IMR-90 (cell line): ENCODE measurements at regions not wholly inside any gene's neighbourhood (a gene's known extent, or its start where the extent isn't known, plus 50 kb on each side); places are given as distances from the start of the nearest gene placed in this dataset.

Experiments used
- ATAC-seq: fragments of 200-7000 bp; cut with Tn5 transposase; 2 replicates; pipeline ENCODE4 v1.9.1; 2020; ENCODE audit warnings: low read depth, mild to moderate bottlenecking, moderate library complexity
- BruUV-seq: library from RNA; stranded (reverse); fragments of 400-500 nt; replicated peaks from 2 replicates; lab custom pipeline; 2021; lab: Mats Ljungman, UMichigan
- CTCF ChIA-PET: fragments of 300-600 bp; formaldehyde crosslinking; extraction: SDS; loops from one replicate; lab custom pipeline; 2021; ENCODE audit warnings: antibody characterized with exemption; lab: Yijun Ruan, JAX
- POLR2A ChIA-PET: fragments of 300-600 bp; sonication (Branson Sonifier 250); formaldehyde crosslinking; loops from one replicate; lab custom pipeline; 2022; ENCODE audit warnings: antibody characterized with exemption; ENCODE audit not compliant: unreplicated experiment; lab: Charles Lee
- DNase-seq: peaks from one replicate; pipeline ENCODE4 v3.0.0; 2013
- H2AFZ ChIP-seq: replicated peaks from 2 replicates; pipeline ENCODE3; 2013; ENCODE audit warnings: low read length, mild to moderate bottlenecking; ENCODE audit not compliant: poor library complexity
- H2AK5ac ChIP-seq: 2 replicates; pipeline ENCODE4 v1.6.1; 2013; ENCODE audit warnings: low read depth, low read length, inconsistent platforms
- H2AK9ac ChIP-seq: replicated peaks from 2 replicates; pipeline ENCODE3; 2013; ENCODE audit warnings: mild to moderate bottlenecking, low read depth, low read length, moderate library complexity; ENCODE audit not compliant: poor library complexity
- H2BK120ac ChIP-seq: 2 replicates; pipeline ENCODE4 v1.6.1; 2013; ENCODE audit warnings: low read depth, low read length, inconsistent platforms
- H2BK15ac ChIP-seq: 3 replicates; pipeline ENCODE4 v1.6.1; 2013; ENCODE audit warnings: low read depth, low read length, inconsistent platforms
- H2BK20ac ChIP-seq: 2 replicates; pipeline ENCODE4 v1.6.1; 2013; ENCODE audit warnings: low read depth, mild to moderate bottlenecking, inconsistent platforms, low read length, moderate library complexity
- H2BK5ac ChIP-seq: 2 replicates; pipeline ENCODE4 v1.6.1; 2013; ENCODE audit warnings: mild to moderate bottlenecking, low read depth, low read length, inconsistent platforms; ENCODE audit not compliant: poor library complexity, severe bottlenecking
- H3K14ac ChIP-seq: replicated peaks from 2 replicates; pipeline ENCODE4 v1.6.1; 2013; ENCODE audit warnings: low read depth, low read length, inconsistent platforms
- H3K18ac ChIP-seq: 2 replicates; pipeline ENCODE4 v1.6.1; 2013; ENCODE audit warnings: low read depth, low read length, control low read depth
- H3K23ac ChIP-seq: 2 replicates; pipeline ENCODE4 v1.6.1; 2013; ENCODE audit warnings: low read depth, low read length, inconsistent platforms
- H3K27ac ChIP-seq: 2 replicates; pipeline ENCODE4 v1.5.1; 2013; ENCODE audit warnings: mild to moderate bottlenecking, control low read depth, low read length; ENCODE audit not compliant: insufficient read depth
- H3K27me3 ChIP-seq: 2 replicates; pipeline ENCODE4 v1.6.1; 2013; ENCODE audit warnings: low read length; ENCODE audit not compliant: control insufficient read depth, insufficient read depth
- H3K36me3 ChIP-seq: 2 replicates; pipeline ENCODE4 v1.6.1; 2013; ENCODE audit warnings: low read length, mixed read lengths; ENCODE audit not compliant: control insufficient read depth, insufficient read depth
- H3K4ac ChIP-seq: 2 replicates; pipeline ENCODE4 v1.6.1; 2013; ENCODE audit warnings: low read depth, low read length, inconsistent platforms
- H3K4me1 ChIP-seq: 2 replicates; pipeline ENCODE4 v1.6.1; 2013; ENCODE audit warnings: low read length, mixed read lengths; ENCODE audit not compliant: control insufficient read depth, insufficient read depth
- H3K4me2 ChIP-seq: 2 replicates; pipeline ENCODE4 v1.6.1; 2013; ENCODE audit warnings: low read depth, mild to moderate bottlenecking, control low read depth, low read length, moderate library complexity
- H3K4me3 ChIP-seq: 2 replicates; pipeline ENCODE4 v1.5.1; 2013; ENCODE audit warnings: low read depth, mild to moderate bottlenecking, control low read depth, low read length, moderate library complexity; ENCODE audit not compliant: insufficient read depth
- H3K56ac ChIP-seq: 2 replicates; pipeline ENCODE4 v1.6.1; 2013; ENCODE audit warnings: low read length, inconsistent platforms; ENCODE audit not compliant: insufficient read depth; ENCODE audit errors: extremely low read depth
- H3K79me1 ChIP-seq, 2 experiments: 2 replicates each; pipeline ENCODE4 v1.6.1; 2013; ENCODE audit warnings: low read length in 2 of 2, inconsistent platforms in 1 of 2, low read depth in 1 of 2
- H3K9ac ChIP-seq: 2 replicates; pipeline ENCODE4 v1.6.1; 2013; ENCODE audit warnings: low read depth, low read length, control low read depth
- H3K9me1 ChIP-seq: 2 replicates; pipeline ENCODE4 v1.6.1; 2013; ENCODE audit warnings: low read length, inconsistent platforms; ENCODE audit not compliant: insufficient read depth
- H3K9me3 ChIP-seq: 2 replicates; pipeline ENCODE4 v1.6.1; 2013; ENCODE audit warnings: low read length; ENCODE audit not compliant: control insufficient read depth, insufficient read depth
- H4K20me1 ChIP-seq: 2 replicates; pipeline ENCODE4 v1.6.1; 2013; ENCODE audit warnings: low read length, inconsistent platforms; ENCODE audit not compliant: insufficient read depth
- H4K5ac ChIP-seq: 2 replicates; pipeline ENCODE4 v1.6.1; 2013; ENCODE audit warnings: mild to moderate bottlenecking, low read depth, low read length, control low read depth
- H4K8ac ChIP-seq, 2 experiments: 2 replicates each; pipeline ENCODE4 v1.6.1; 2013; ENCODE audit warnings: low read depth in 2 of 2, low read length in 2 of 2, control low read depth in 1 of 2, inconsistent platforms in 1 of 2
- H4K91ac ChIP-seq: 2 replicates; pipeline ENCODE4 v1.6.1; 2013; ENCODE audit warnings: low read depth, low read length, inconsistent platforms; ENCODE audit not compliant: insufficient read depth
- CHD1 ChIP-seq: IDR thresholded peaks from 2 replicates; pipeline ENCODE4 v1.6.1; 2012; ENCODE audit warnings: low read depth, low read length, improper control_type of control experiment
- FOS ChIP-seq: fragments of 150-350 bp; IDR thresholded peaks from 2 replicates; pipeline ENCODE4 v1.6.1; 2016; ENCODE audit warnings: low read depth, low read length
- MAFK ChIP-seq: IDR thresholded peaks from 2 replicates; pipeline ENCODE4 v1.6.1; 2012; ENCODE audit warnings: low read depth, low read length, improper control_type of control experiment
- MXI1 ChIP-seq: IDR thresholded peaks from 2 replicates; pipeline ENCODE4 v1.6.1; 2012; ENCODE audit warnings: low read depth, mild to moderate bottlenecking, low read length, moderate library complexity, borderline replicate concordance
- NFE2L2 ChIP-seq: fragments of 150-350 bp; IDR thresholded peaks from 2 replicates; pipeline ENCODE4 v1.6.1; 2016; ENCODE audit warnings: low read depth, mild to moderate bottlenecking, low read length
- POLR2A ChIP-seq: IDR thresholded peaks from 2 replicates; pipeline ENCODE4 v1.6.1; 2012; ENCODE audit warnings: mild to moderate bottlenecking, low read depth, low read length
- RAD21 ChIP-seq: IDR thresholded peaks from 2 replicates; pipeline ENCODE4 v1.6.1; 2012; ENCODE audit warnings: low read length, improper control_type of control experiment
- RCOR1 ChIP-seq: IDR thresholded peaks from 2 replicates; pipeline ENCODE4 v1.6.1; 2012; ENCODE audit warnings: mild to moderate bottlenecking, low read length, improper control_type of control experiment; ENCODE audit not compliant: insufficient replicate concordance
- RFX5 ChIP-seq: IDR thresholded peaks from 2 replicates; pipeline ENCODE4 v1.8.0; 2012; ENCODE audit warnings: low read depth, mild to moderate bottlenecking, low read length, moderate library complexity
- WGBS, 2 experiments: methylation state at CpG; one replicate each; pipeline versions ENCODE4 v1.1.5 to v1.1.7; 2013; ENCODE audit warnings: missing lambda C conversion rate in 2 of 2; ENCODE audit not compliant: insufficient read length in 1 of 2; ENCODE audit errors: extremely low coverage in 2 of 2; 5-methylcytosine and 5-hydroxymethylcytosine counted together
- dilution Hi-C: fragments of 300-500 bp; cut with HindIII; formaldehyde crosslinking; loops from one replicate; pipeline ENCODE4 v1.14.3; 2018; ENCODE audit warnings: low sequenced_read_pairs; ENCODE audit not compliant: unreplicated experiment
- in situ Hi-C: fragments of 300-500 bp; cut with MboI; formaldehyde crosslinking; loops from 3 replicates; pipeline ENCODE4 v1.14.3; 2019; ENCODE audit warnings: low sequenced_read_pairs, inconsistent platforms, mixed read lengths
- intact Hi-C: fragments of 100-400 bp; cut with micrococcal nuclease; formaldehyde crosslinking; loops from 2 replicates; pipeline ENCODE4 v1.10.0; 2022

DNA sequence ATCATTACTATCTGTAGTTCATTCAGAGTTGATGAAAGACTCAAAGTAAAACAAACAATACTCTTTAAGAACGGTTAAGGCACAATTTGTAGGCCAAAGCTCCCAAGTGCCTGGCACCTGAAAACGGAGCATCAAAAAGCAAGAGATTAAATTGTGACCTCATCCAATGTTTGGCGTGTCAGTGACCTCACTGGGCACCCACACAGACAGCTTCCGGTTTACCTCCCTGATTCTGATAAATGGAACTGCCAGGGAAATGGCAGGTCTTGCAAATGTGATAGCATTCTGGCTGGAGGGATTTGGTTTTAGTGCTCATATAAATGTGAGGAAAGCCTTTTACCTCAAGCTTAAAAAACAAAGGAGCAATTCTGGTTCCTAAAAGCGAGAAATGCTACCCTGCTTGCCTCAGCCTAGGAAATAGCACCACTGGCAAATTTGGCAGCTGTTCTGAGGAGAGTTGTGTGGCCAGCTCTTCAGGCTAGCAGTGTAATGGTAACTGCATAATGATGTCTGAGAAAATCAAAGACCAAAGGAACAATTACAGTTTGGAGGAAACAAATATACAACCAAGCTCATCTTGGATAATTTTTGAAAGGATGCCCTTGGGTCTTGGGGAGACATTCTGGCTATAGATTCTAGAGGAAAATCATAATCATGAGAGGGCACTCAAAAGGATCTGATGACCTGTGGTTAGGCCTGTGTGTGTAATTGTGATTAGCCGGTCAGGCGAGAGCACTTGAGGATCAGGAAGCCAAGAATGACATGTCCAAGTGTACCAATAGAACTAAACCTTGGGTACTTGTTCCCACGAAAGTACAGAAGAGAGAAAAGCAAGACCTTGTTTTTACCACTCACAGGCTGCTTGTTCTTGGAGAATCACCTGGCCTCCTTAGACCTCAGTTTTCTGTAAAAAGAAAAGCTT lies 174.3 kb downstream of the TFAP2B start:
- Histone ChIP-seq H3K9me1 (no peaks in the 10 kb centered on the region), H2BK20ac (no peak overlapping the region), H3K56ac (no peak overlapping the region), H3K9ac (no peak overlapping the region), H3K4me3 (no peak overlapping the region), H2BK15ac (no peak overlapping the region), H2AFZ (no peak overlapping the region), H2BK120ac (no peak overlapping the region), H3K18ac (no peak overlapping the region), H4K91ac (no peak overlapping the region), H3K36me3 (no peaks in the 10 kb centered on the region), H3K27ac (no peak overlapping the region), H2BK5ac (no peak overlapping the region), H3K4me2 (no peak overlapping the region), H3K23ac (no peak overlapping the region), H4K5ac (no peak overlapping the region), H4K20me1 (no peaks in the 10 kb centered on the region), H4K8ac (no peak overlapping the region), H2AK5ac (no peak overlapping the region), H3K79me1 (no peaks in the 10 kb centered on the region), H3K4ac (no peak overlapping the region), H3K4me1 (no peaks in the 10 kb centered on the region), H3K14ac (no peak overlapping the region), H3K9me3 (peaks cover 11% of the 10 kb centered on the region), H2AK9ac (no peak overlapping the region), H3K27me3 (no peaks in the 10 kb centered on the region)
- WGBS, 2 experiments = 31% methylated on average over 2 of the region's 8 CpGs; no CpG with 5 or more reads in 1 of the 2 experiments
- POLR2A ChIA-PET = no interaction called here
- BruUV-seq = no TSS peak
- intact Hi-C loops = no loop called here
- CTCF ChIA-PET = no interaction called here
- DNase-seq (no peak), ATAC-seq (no peak)
- dilution Hi-C loops = no loop called here
- TF ChIP-seq MXI1 (no peak), RCOR1 (no peak), CHD1 (no peak), FOS (no peak), NFE2L2 (no peak), MAFK (no peak), RFX5 (no peak), POLR2A (no peak), RAD21 (no peak)
- in situ Hi-C loops = no loop called here
